GOT3 (cell line): ENCODE measurements at regions not wholly inside any gene's neighbourhood (a gene's known extent, or its start where the extent isn't known, plus 50 kb on each side); places are given as distances from the start of the nearest gene placed in this dataset.
"Not testable (repeated sequence)": the region's sequence is repeated elsewhere in the genome, so short reads cannot be mapped to it uniquely, and the experiment has no call there.

Experiments
- DNase-seq: peaks from one replicate; lab custom pipeline; 2025; ENCODE audit warnings: mixed read lengths; lab: John Stamatoyannopoulos, UW

DNA sequence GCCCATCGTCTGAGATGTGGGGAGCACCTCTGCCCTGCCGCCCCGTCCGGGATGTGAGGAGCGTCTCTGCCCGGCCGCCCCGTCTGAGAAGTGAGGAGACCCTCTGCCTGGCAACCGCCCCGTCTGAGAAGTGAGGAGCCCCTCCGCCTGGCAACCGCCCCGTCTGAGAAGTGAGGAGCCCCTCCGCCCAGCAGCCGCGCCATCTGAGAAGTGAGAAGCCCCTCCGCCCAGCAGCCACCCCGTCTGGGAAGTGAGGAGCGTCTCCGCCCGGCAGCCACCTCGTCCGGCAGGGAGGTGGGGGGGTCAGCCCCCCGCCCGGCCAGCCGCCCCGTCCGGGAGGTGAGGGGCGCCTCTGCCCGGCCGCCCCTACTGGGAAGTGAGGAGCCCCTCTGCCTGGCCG, 267.2 kb downstream of the MEF2C start:
- not testable (repeated sequence) for DNase-seq

DNA sequence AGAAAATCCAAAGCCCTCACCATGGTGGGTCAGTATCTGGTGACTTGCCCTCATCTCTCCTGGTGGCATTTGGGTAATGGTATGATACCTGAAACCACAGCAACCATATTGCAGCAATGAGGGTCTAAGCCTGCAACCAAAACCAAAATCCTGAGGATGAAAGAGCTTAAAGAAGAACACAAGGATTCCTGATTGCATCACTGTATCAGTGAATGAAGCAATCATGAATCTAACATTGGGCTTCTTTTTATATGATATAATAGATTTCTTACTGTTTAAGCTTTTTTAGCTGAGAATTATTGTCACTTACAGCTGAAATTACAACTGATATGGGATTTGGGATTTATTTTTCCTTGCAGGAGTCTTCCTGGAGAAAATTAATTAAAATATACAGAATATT, 269.9 kb downstream of the MEF2C start:
- no peak for DNase-seq

DNA sequence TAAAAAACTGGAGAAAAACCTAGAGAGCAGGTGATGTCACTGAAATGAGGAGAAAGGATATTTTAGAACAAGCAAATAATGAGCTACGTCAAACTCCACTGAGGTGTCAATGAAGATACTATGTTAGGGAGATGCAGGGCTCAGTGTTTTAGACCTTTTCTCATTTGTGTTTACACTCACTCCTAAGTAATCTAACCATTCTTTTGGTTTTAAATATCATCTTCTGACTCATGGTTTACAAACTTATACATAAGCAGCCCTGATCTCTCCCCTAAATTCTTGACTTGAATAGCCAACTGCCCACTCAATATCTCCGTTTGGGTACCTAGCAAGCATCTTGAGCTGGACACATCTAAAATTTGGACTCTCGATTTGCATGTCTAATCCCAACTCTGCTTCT, 272.4 kb downstream of the MEF2C start:
- DNase-seq, result no peak

DNA sequence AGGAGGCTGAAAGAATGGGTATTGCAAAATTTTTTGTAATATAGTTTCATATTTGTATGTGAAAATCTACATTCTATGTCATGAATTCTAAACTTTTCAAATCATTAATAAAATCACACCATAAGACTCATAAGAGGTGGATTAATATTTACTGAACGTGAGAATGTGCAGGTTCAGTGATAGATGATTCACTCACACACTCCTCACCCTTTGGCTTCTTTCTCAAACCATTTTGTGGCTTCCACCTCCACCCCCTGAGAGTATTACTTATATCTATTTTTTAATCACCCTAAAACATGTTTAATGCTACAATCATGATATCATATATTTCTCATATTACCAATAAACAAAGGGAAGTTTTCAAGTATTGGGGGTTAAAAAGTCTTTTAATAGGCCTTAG, 275.5 kb downstream of the MEF2C start:
- DNase-seq, result no peak

DNA sequence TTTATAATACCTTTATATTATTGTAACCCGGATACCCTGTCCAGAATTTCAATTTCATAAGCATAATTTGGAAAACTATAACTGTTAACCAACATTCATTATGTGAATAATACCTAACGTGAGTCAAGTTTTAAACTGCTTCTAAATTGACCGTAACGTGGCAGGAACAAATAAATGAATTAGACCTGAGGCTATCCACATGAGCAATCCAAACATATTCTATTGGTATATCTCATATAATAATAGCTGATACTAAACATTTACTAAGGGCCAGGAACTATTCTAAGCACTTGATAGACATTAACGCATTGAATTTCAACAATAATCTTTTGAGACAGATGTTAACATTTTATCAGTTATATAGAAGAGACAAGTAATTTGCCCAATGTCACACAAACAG, 276.4 kb downstream of the MEF2C start:
- DNase-seq, result no peak

DNA sequence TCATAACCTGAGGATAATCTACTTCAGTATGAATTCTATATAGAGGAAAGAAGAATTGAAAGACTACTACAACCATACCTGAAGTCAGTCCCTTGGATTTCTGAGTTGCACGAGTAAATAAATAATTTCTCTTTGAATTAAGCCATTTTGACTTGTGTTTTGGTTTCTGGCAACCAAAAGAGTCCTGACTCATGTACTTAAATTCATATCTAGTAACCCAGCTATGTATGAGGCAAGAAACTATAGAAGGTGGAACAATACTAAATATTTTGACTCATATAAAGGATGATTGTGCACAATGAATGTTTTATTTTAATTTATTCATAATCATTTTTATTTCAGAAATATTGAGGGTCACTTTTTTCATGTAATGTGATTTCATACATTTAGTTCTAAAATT, 276.8 kb downstream of the MEF2C start:
- DNase-seq, result no peak

DNA sequence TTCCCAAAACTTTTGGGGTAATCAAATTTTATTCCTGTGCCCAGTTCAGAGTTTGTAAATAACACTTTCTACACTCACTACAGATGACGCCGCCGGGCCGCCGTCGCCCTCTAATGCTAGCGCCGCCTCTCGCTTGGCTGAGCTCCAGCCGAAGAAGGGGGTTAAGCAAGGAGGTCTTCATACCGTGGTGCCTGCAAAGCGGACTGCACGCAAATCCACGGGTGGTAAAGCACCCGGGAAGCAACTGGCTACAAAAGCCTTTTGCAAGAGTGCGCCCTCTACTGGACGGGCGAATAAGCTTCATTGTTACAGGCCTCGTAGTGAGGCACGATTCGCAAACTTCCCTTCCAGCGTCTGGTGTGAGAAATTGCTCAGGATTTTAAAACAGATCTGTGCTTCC, 280.4 kb downstream of the MEF2C start:
- no peak for DNase-seq

DNA sequence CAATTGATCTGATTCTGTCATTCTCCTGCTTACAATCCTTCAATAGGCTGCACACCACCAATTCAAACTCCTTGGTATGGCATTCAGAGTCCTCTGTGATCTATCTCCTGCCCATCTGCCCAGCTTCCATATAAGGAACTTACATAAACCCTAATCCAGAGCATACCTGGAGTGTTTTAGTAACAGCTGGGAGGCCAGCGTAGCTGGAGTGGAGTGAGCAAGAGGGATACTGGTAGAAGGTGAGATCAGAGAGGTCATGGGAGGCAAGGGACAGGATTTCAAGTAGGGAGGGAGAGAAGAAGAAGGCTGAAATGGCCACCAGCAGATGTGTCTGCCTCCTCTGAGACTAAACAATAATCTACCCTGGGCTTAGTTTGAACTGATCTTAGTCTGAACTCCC, 288.5 kb downstream of the MEF2C start:
- no peak for DNase-seq

DNA sequence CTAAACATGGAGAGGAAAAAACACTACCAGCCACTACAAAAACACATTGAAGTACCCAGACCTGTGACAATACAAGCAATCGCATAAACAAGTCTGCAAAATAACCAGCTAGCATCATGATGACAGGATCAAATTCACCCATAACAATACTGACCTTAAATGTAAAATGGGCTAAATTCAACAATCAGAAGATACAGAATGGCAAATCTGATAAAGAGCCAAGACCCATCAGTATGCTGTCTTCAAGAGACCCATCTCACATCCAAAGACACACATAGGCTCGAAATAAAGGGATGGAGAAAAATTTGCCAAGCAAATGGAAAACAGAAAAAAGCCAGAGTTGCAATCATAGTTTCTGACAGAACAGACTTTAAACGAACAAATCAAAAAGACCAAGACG, 294.4 kb downstream of the MEF2C start:
- no peak for DNase-seq

DNA sequence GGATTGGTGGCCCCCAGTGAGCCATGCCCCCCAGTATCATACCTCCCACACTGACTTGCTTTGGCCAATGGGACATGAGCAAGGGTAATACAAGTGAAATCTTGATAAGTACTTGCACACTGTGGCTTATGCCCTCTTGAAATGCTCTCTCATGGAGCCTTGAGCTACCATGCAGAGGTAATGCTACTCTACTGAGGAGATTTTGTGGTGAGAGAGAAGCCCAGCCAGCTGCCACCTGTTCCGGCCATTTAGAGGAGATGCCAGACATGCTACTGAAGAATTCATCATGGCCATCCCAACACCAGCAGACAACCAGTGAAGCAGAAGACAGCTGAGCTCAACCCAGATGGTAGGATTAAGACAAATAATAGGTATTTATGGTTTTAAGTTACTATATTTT, 299.5 kb downstream of the MEF2C start:
- DNase-seq, result no peak

DNA sequence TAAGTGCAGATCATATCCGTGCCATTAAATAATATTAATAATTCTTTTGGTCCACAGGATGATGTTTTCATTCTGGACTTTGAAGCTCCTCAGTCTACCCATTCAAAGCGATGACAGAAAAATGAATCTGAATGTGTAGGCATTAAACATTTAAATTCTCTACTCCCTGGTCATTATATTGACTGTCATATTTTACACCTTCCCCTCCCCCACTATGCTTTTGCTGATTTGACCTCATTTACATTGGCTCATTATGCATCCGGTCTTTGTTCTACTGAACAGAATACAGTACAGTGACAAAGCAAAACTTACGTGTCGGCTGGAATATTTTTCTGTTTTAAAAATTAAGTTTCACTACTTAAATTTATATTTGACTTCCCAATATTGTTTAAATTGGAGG, 289.7 kb upstream of the TMEM161B start:
- no peak for DNase-seq

DNA sequence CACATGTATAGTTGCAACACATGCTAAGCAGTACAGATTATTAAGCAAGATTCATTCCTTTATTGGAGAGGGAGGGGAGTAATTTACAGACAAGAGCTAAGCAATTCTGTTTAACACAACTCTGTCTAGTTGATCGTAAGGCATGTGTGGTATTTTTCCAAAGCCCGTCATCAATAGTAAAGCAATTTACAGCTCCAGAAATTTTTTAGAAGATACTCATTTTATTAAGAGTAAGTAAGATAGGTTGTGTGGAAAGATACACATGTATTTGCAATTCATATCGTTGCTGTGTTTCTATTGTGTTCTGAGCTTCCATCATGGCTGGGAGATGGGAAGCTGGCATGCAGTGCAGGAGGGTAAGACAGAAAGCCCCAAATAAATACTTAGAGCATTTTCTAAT, 289.2 kb upstream of the TMEM161B start:
- DNase-seq, result no peak

DNA sequence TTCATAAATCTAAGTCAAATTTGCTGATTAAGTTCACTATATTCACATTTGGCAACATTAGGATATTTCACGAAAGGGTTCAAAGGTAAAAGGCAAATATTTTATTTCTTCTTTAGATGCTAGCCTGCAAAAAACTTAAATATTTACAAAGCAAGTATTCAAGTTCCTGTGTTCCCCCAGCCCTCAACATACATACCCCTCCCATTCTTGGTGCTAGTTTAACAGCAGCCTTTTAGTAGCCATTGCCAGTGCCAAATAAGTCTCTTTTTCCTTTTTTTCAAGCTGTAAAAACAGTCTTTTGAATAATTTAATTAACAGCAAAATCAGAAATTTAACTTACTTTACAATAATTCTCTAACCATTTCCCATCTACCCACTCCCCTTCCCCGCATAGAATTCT, 288.5 kb upstream of the TMEM161B start:
- DNase-seq, result no peak

DNA sequence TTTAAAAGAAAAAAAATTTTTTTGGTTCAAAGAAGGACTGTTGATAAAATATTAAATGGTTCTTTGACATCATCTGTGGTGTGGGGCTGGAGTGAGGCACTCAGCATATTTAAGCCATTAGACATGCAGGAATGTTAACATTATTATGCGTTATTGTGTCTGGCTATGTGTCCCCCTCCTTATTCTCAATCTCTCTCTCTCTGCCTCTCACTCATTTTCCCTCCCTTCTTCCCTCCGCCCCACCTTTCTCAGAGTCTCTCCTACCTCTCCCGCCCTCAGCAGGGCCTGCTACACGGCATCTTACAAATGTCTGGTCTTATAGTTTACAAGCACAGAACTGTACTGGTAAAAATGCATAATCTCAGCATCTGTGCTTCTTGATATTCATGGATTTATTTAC, 287.8 kb upstream of the TMEM161B start:
- DNase-seq, result no peak

DNA sequence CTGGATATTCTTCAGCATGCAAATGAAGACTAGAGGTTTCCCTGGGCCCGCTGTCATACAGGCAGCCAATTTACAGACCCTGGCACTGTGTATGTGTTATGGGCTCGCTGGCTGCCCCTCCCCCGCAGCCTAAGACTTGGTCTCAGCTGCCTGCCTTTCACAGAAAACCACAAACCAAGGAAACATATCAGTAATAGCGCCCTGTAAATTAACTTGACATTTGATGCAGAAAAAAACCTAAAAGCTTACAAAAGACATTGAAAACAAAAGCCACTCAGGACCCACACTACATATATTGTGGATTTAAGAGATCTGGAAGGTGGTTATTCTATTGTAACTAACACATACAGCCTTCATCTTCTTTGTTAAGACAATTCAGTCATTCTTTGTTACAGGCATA, 287.0 kb upstream of the TMEM161B start:
- no peak for DNase-seq

DNA sequence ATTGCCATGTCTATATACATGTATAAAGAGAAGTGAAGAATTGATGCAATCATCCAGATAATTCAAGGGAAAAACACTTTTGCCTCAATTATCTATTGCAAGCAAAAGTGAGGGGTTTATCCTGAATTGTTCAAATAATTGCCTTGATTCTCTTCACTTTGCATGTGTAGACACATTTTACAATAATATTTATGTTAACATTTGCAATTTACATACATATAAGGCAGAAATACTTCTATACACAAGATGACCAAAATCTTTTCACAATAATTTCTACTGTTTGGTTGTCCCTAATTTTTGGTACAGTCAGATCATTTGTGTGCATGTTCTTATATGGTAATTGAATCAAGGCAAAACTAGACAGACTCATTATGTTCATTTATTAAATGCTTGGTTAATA, 285.3 kb upstream of the TMEM161B start:
- no peak for DNase-seq

DNA sequence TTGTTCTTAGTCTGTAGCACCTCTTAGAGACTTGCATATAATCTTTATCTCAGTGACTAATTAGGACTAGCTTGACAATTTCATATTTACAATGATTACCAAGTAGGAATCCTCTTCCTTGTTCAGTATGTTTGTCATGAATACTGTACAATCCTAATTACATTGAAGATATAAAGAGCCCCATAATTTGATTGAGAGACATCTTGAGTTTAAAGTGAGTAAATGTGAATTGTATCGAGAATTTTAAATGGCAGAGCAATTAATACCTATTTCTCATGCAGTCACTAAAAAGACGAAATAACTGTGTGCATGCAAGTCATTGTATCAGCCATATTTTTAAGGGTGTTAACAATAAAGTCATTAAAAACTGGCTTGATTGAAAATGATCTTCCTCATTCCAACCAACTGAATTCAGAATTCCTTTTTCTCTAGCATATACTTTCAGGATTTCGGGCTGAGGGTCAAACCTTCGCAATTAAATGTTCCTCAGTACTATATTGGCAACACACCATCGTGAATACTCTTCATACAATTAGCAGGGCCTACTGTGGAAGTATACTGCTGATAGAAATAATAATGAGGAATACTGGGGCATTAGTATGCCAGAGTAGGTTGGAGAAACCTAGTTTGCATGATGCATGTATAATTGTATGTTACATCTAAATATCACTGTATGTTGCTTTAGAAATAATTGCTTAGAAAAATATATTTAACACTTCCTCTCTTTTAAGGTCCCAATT, 284.7 kb upstream of the TMEM161B start:
- no peak for DNase-seq

DNA sequence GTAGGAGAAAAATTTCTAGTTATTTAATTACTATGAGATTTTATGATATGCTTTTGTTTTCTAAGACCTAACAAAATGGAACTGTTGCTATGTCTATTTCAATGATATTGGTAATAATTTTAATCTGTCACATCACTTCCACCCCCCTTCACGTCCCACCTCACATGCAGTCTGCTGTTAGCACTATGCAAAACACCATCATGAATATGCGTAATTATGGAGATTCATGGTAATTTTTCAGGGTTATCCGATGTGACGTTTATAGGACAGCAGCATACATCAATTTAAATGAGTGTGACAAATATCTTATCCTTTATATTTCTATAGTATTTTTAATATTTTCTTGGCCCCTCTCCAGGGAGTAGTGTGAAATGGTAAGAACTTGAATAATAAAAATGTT, 283.8 kb upstream of the TMEM161B start:
- DNase-seq, result no peak

DNA sequence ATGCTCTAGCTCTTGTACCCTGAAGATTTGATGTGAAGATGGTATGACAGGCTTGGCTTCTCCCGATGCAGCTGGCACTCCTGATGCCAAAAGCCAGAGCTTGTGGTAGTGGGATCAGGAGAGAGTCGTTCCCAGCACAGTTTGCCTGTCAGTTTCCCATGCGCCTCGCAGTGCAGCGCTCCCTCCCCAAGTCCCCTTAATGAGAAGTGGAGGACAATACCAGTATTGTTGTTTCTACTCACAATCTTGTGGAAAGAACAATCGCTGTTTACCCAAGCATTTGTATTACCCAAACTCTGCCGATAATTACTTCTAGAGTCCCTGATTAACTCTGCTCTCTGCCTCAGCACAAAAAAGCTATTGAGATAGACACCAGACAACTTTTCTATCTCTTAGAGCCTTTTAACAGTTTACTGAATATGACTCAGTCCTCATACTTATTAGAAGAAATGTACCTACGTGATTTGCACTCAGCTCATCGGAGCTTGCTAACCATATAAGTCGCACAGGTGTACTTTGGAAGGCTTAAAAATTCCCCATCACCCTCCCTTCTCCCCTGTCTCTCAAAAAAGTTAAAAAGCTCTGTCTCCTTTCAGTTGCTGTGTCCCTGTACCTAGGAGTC, 283.2 kb upstream of the TMEM161B start:
- DNase-seq, result no peak

DNA sequence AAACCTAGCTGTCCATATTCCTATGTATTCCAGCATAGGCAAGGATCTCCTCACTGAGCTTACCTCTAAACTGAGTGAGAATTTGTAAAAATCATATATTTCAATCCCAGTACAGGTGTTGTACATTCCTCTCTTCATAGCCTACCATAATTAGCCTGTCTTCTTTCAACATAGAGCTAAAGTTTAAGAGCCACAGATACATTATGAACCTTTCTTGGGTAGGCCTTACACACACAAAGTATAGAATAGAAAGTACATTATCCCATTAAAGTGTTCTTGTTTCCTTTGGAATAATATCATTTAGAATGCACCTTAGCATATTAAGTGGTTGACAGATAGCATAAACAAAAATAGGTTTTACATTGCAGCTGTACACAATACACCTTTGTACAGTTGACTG, 282.1 kb upstream of the TMEM161B start:
- no peak for DNase-seq

DNA sequence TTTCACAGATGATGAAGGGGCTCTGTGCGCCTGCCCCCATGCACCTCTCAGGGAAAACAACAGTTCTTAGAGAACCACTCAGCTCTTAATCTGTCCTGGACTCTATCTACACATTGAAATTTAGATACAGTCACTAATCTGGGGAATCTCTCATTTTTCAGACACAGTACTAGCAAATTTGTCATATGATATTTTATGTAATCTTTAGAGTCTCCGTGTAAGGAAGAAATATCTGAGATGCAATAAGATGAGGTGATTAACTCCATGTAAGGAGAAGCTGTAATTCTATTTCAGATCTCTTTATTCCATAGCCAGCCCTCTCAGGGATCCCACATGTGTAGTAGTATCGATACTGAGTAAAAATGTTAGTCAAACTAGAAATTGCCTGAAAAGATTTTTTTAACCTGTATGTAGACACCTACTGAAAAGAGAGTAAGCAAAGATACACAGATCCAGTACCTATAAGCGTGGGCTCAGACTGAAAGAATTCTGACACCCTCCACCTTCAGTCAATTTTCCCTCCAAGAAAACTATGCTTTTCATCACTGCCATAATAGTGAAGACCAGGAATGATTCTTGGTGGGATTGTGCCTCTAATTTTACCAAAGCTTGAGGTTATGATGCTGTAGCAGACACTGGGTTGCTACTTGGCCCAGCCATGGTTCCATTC, 279.6 kb upstream of the TMEM161B start:
- DNase-seq, result no peak

DNA sequence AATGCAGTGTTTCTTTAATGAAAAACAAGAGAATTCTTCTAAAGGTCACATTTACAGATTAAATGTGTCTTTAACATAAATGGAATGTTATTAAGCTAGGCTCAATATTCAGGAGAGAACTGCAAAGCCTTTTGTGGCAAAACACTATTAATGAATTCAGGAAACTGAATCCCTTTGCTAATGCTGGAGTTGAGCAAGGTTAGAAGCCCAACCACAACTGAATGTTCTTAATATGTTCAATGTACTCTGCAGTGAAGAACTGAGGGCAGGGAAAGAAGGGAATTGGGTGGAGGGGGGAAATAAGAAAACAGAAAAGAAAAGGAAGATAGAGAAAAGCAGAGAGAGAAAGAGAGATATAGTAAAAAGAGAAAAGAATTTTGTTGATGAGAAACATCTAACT, 276.7 kb upstream of the TMEM161B start:
- DNase-seq, result no peak

DNA sequence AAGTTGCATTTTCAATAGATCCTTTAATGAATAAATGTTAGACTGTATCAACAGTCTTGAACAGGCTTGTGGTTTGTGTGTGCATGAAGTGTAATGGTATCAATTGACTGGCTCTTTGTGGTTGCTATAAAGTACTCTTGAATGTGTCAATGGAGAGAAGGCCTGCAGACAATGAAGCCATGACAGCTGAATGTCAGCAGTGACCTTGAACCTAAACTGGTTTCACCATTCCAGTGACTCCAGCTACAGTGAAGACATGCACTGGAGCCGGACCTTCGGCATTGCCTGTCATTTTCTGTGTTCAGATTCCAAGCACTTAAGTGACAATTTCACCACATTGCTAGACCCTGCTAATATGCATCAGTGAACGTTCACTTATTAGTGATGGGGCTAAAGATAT, 276.0 kb upstream of the TMEM161B start:
- no peak for DNase-seq
